Cardiac muscle cell (in vitro differentiated cells and primary cell): ENCODE measurements at regions not wholly inside any gene's neighbourhood (a gene's known extent, or its start where the extent isn't known, plus 50 kb on each side); places are given as distances from the start of the nearest gene placed in this dataset.

Experiments
- DNase-seq, 2 donors: peaks; one replicate each; pipeline versions ENCODE4 v3.0.0 to v3.0.0-alpha.2; 2010 to 2017; ENCODE audit warnings: low read depth in 1 of 2, low spot score in 1 of 2
- H3K27ac ChIP-seq: fragments of 200-600 bp; sonication (generic); 2 replicates; pipeline ENCODE4 v1.5.1; 2016
- H3K27me3 ChIP-seq: fragments of 200-600 bp; sonication (generic); 2 replicates; pipeline ENCODE4 v1.6.0; 2016; ENCODE audit warnings: control low read depth
- H3K36me3 ChIP-seq: fragments of 200-600 bp; sonication (generic); 2 replicates; pipeline ENCODE4 v1.5.1; 2016; ENCODE audit warnings: control low read depth
- H3K4me1 ChIP-seq: fragments of 200-600 bp; sonication (generic); 2 replicates; pipeline ENCODE4 v1.8.1; 2017; ENCODE audit warnings: low read depth, mild to moderate bottlenecking, mixed run types
- H3K4me3 ChIP-seq: fragments of 200-600 bp; sonication (generic); 2 replicates; pipeline ENCODE4 v1.5.1; 2016; ENCODE audit warnings: mild to moderate bottlenecking
- H3K9me3 ChIP-seq: fragments of 200-600 bp; sonication (generic); 2 replicates; pipeline ENCODE4 v1.5.1; 2017; ENCODE audit warnings: low read depth, mild to moderate bottlenecking, control low read depth
- CTCF ChIP-seq: IDR thresholded peaks from 2 replicates; pipeline ENCODE4 v1.5.1; 2012; ENCODE audit warnings: low read depth, mild to moderate bottlenecking, low read length

GRCh38 chr18:53819671-53820070 is 404.8 kb downstream of the MBD2 start:
- H3K27me3 ChIP-seq = no peaks in the 10 kb centered on the region
- peak in 1 of 2 donors; percentile 2 for DNase-seq
- peaks cover 12% of the 10 kb centered on the region for H3K4me1 ChIP-seq
- no peaks in the 10 kb centered on the region for H3K9me3 ChIP-seq
- no peak overlapping the region for H3K27ac ChIP-seq
- no peaks in the 10 kb centered on the region for H3K36me3 ChIP-seq
- no peak for TF ChIP-seq CTCF
- no peak overlapping the region for H3K4me3 ChIP-seq

- H3K9me3 ChIP-seq = no peaks in the 10 kb centered on the region
- H3K27me3 ChIP-seq = no peaks in the 10 kb centered on the region
- no peak overlapping the region for H3K27ac ChIP-seq
- H3K4me1 ChIP-seq = peaks cover 12% of the 10 kb centered on the region
- H3K4me3 ChIP-seq = no peak overlapping the region
- H3K36me3 ChIP-seq = no peaks in the 10 kb centered on the region
- no peak for TF ChIP-seq CTCF
- no peak for DNase-seq
Observed at GRCh38 chr18:53819174-53819573, 405.3 kb downstream of the MBD2 start.

- no peaks in the 10 kb centered on the region for H3K9me3 ChIP-seq
- no peak for TF ChIP-seq CTCF
- no peak overlapping the region for H3K27ac ChIP-seq
- H3K36me3 ChIP-seq = no peaks in the 10 kb centered on the region
- H3K4me3 ChIP-seq = no peak overlapping the region
- no peak for DNase-seq
- no peaks in the 10 kb centered on the region for H3K27me3 ChIP-seq
- peaks cover 12% of the 10 kb centered on the region for H3K4me1 ChIP-seq
Observed at GRCh38 chr18:53817976-53818950, 406.2 kb downstream of the MBD2 start.

- no peak for DNase-seq
- Histone ChIP-seq H3K36me3 (no peaks in the 10 kb centered on the region), H3K27ac (no peak overlapping the region), H3K9me3 (no peaks in the 10 kb centered on the region), H3K27me3 (no peaks in the 10 kb centered on the region), H3K4me3 (no peak overlapping the region), H3K4me1 (no peaks in the 10 kb centered on the region)
- TF ChIP-seq CTCF = no peak
Observed at GRCh38 chr18:53800171-53800570, 424.3 kb downstream of the MBD2 start.

GRCh38 chr18:53799134-53799533 is 425.3 kb downstream of the MBD2 start:
- TF ChIP-seq CTCF = no peak
- Histone ChIP-seq H3K4me1 (no peaks in the 10 kb centered on the region), H3K9me3 (no peaks in the 10 kb centered on the region), H3K27me3 (no peaks in the 10 kb centered on the region), H3K27ac (no peak overlapping the region), H3K36me3 (no peaks in the 10 kb centered on the region), H3K4me3 (no peak overlapping the region)
- DNase-seq = peak in 1 of 2 donors; percentile 61
